Activated T-cell treated with anti-CD3 and anti-CD28 coated beads for 1 hour (primary cell): ENCODE measurements at regions not wholly inside any gene's neighbourhood (a gene's known extent, or its start where the extent isn't known, plus 50 kb on each side); places are given as distances from the start of the nearest gene placed in this dataset.
"Not testable (repeated sequence)": the region's sequence is repeated elsewhere in the genome, so short reads cannot be mapped to it uniquely, and the experiment has no call there.

Experiments
- DNase-seq: peaks from one replicate; pipeline ENCODE4 v3.0.0-alpha.2; 2020; ENCODE audit warnings: low read depth

DNA sequence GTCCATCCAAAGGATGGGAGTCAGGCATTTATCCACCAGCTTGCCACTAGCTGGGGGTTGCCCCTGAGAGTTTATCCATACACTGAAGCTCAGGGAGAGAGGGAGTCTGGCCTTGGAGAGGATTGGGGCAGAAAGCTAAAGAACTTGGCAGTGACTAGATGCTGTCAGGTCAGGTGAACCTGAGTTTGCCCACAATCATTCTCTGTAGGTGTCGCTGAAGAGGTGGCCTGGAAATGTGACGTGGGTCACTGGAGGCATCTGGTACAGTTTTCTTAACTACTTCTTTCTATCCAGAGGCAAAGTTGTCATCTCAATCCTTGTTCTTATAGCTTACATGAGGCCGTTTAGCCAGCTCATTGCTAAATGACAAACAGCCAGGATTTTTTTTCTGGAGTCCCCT, 298.0 kb upstream of the CTNNB1 start:
- DNase-seq: no peak

DNA sequence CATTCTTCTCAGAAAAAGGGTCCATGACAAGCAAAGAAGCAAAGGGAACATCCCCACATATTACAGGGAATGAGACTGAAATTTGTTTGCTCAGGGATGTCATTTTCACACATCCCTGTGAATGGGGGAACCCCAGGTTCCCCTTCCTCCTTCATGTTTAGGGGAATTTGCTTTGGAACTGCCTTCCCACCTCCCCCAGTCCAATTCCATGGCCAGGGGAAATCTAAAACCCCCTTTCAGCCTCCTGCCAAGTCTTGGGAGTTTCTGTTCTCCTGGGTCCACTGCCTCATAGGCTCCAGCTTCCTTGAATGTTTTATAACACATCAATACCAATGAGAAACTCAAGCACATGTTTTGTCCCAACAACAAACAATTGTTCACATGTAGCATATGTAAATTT, 297.5 kb upstream of the CTNNB1 start:
- no peak for DNase-seq

DNA sequence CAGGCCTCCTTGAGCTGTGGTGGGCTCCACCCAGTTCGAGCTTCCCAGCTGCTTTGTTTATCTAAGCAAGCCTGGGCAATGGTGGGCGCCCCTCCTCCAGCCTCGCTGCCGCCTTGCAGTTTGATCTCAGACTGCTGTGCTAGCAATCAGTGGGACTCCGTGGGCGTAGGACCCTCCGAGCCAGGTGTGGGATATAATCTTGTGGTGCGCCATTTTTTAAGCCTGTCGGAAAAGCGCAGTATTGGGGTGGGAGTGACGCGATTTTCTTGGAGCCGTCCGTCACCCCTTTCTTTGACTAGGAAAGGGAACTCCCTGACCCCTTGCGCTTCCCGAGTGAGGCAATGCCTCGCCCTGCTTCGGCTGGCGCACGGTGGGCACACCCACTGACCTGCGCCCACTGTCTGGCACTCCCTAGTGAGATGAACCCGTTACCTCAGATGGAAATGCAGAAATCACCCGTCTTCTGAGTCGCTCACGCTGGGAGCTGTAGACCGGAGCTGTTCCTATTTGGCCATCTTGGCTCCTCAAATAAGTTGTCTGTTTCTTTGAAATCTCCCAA, 291.3 kb upstream of the CTNNB1 start:
- not testable (repeated sequence) for DNase-seq

DNA sequence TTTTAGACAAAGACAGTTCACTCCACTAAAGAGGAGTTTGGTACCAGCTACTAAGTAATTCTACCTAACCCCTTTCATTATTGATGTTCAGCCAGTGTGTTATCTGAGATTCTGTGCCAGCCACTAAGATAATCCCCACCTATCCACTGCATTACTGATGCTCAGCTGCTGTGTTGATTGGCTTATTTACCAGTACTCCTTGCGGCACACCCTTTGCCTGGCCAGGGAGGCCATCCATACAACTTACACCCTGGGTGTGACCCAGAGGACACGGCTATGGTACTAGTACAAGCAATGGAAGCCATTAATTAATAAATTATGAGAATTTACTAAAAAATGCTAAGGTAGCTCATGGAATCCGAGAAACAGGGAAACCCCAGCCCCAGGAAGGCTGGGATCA, 290.7 kb upstream of the CTNNB1 start:
- no peak for DNase-seq

- no peak for DNase-seq
Measured at GRCh38 chr3:40911264-40911663, 288.0 kb upstream of the CTNNB1 start.

- DNase-seq: no peak
Measured at GRCh38 chr3:40911928-40912327, 287.4 kb upstream of the CTNNB1 start.

- DNase-seq: no peak
Measured at GRCh38 chr3:40912461-40912860, 286.8 kb upstream of the CTNNB1 start.

GRCh38 chr3:40913192-40913591, 286.1 kb upstream of the CTNNB1 start:
- DNase-seq: no peak

DNA sequence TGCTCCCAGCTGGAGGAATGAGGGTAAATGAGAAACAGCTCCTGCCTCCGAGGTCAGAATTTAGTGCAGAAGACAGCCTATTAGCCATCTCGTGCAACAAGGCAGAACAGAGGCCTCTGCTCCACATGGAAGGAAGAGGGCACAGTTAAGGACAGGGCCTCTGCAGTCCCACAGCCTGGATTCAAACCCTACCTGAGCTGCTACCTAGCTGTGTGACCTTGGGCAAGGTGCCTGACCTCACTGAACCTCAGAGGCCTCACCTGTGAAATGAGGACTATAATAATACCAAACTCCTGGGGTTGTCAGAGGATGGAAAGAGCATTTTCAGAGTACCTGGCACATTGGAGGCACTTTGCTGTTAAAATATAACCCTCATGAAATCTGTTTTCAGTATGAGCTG, 285.7 kb upstream of the CTNNB1 start:
- no peak for DNase-seq

GRCh38 chr3:40914475-40914874, 284.8 kb upstream of the CTNNB1 start:
- DNase-seq: no peak

- no peak for DNase-seq
Measured at GRCh38 chr3:40915346-40915865, 283.9 kb upstream of the CTNNB1 start.

GRCh38 chr3:40920041-40920440, 279.3 kb upstream of the CTNNB1 start:
- no peak for DNase-seq

DNA sequence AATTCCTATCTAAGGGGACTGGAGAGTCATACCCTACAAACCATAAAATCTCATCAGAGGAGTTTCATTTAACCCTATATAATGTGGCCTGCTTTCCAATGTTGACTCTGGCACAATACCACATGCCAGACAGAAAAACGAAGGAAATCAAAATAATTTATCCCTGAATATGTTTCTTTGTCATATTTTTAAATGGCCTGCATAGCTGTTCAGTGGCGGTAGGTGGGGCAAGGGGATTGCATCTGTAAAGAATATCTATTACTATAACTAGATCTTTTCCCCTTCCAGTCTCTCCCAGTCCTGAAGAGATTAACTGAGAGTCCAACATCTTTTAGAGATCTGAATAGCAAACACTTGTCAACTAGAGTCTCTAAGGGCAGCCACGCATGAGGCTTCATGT, 278.1 kb upstream of the CTNNB1 start:
- DNase-seq: no peak

- no peak for DNase-seq
Measured at GRCh38 chr3:40923143-40923542, 276.2 kb upstream of the CTNNB1 start.

- DNase-seq: no peak
Measured at GRCh38 chr3:40923651-40924050, 275.7 kb upstream of the CTNNB1 start.

- DNase-seq: no peak
Measured at GRCh38 chr3:40924559-40925141, 274.7 kb upstream of the CTNNB1 start.

- DNase-seq: no peak
Measured at GRCh38 chr3:40925231-40925630, 274.1 kb upstream of the CTNNB1 start.

- no peak for DNase-seq
Measured at GRCh38 chr3:40930131-40930538, 269.2 kb upstream of the CTNNB1 start.

- DNase-seq: no peak
Measured at GRCh38 chr3:40930756-40931155, 268.5 kb upstream of the CTNNB1 start.

- DNase-seq: no peak
Measured at GRCh38 chr3:40938591-40938990, 260.7 kb upstream of the CTNNB1 start.

- no peak for DNase-seq
Measured at GRCh38 chr3:40939030-40939740, 260.1 kb upstream of the CTNNB1 start.

DNA sequence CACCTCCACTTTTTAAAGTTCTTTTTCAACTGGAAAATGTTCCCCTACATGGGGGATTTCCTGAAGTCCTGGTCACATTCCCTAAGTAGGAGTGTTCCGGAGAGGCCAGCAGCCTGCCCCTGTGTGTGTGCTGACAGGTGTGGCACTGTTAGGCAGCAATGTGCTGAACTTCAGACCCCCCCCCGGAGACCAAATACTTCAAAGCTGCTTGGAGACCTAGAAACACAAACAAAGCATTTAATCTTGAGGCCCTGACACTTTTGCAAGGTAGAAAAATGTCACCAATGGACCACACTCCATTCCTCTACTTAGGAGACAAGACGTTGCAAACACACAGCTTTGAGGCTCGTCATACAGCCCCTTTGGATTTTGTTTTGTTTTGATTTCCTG, 259.6 kb upstream of the CTNNB1 start:
- DNase-seq: no peak

DNA sequence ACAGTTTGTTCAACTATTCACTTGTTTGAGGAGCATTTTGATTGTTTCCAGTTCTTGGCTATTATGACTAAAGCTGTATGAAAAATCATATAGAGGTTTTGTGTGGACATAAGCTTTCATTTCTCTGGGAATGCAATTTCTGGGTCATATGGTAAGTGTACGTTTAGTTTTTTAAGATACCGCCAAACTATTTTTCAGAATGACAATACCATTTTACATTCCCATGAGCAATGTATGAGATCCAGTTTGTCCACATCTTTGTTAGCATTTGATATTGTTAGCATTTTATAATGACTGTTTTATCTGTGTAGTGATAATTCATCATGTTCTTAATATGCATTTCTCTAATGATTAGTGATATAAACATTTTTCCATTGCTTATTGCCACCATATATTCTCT, 258.7 kb upstream of the CTNNB1 start:
- DNase-seq: no peak

- not testable (repeated sequence) for DNase-seq
Measured at GRCh38 chr3:40947022-40947421, 252.3 kb upstream of the CTNNB1 start.
